OCI-LY3 (cell line): ENCODE measurements at regions not wholly inside any gene's neighbourhood (a gene's known extent, or its start where the extent isn't known, plus 50 kb on each side); places are given as distances from the start of the nearest gene placed in this dataset.

Experiments used
- H2AFZ ChIP-seq: fragments of 200-600, 300-600 bp; shearing (Covaris generic); 2 replicates; pipeline ENCODE4 v1.6.0; 2014; ENCODE audit warnings: antibody characterized with exemption, low read depth, low read length
- H3K27ac ChIP-seq: fragments of 200-600, 300-600 bp; sonication (generic); 2 replicates; pipeline ENCODE4 v1.5.1; 2014; ENCODE audit warnings: mild to moderate bottlenecking, low read length, moderate library complexity, mixed read lengths
- H3K27me3 ChIP-seq: fragments of 200-600, 300-600 bp; sonication (generic); 2 replicates; pipeline ENCODE4 v1.6.1; 2014; ENCODE audit warnings: low read depth, low read length, mixed read lengths
- H3K36me3 ChIP-seq: fragments of 200-600, 300-600 bp; sonication (generic); replicated peaks from 2 replicates; pipeline ENCODE3; 2014; ENCODE audit warnings: low read depth, low read length, mixed read lengths
- H3K4me1 ChIP-seq: fragments of 300-600, 200-600 bp; sonication (generic); 2 replicates; pipeline ENCODE4 v1.6.1; 2014; ENCODE audit warnings: low read length, mixed read lengths
- H3K4me2 ChIP-seq: fragments of 200-600, 300-600 bp; sonication (generic); 2 replicates; pipeline ENCODE4 v1.6.1; 2014; ENCODE audit warnings: low read length, mixed read lengths
- H3K4me3 ChIP-seq: fragments of 300-600, 200-600 bp; sonication (generic); 2 replicates; pipeline ENCODE4 v1.5.1; 2014; ENCODE audit warnings: antibody characterized with exemption, mild to moderate bottlenecking, low read length, moderate library complexity
- H3K79me2 ChIP-seq: fragments of 300-600, 200-600 bp; shearing (Covaris generic); 2 replicates; pipeline ENCODE4 v1.6.1; 2014; ENCODE audit warnings: mild to moderate bottlenecking, low read length, mixed read lengths
- H3K9ac ChIP-seq: fragments of 300-600, 200-600 bp; shearing (Covaris generic); 2 replicates; pipeline ENCODE4 v1.6.0; 2014; ENCODE audit warnings: mild to moderate bottlenecking, low read length, moderate library complexity
- H3K9me3 ChIP-seq: fragments of 200-600, 300-600 bp; shearing (Covaris generic); 2 replicates; pipeline ENCODE4 v1.6.1; 2014; ENCODE audit warnings: low read length, mixed read lengths; ENCODE audit not compliant: insufficient read depth
- H4K20me1 ChIP-seq: fragments of 200-600, 300-600 bp; sonication (generic); 2 replicates; pipeline ENCODE4 v1.6.1; 2016; ENCODE audit warnings: low read length, mixed read lengths; ENCODE audit not compliant: insufficient read depth
- CTCF ChIP-seq: fragments of 200-600, 300-600 bp; sonication (generic); IDR thresholded peaks from 2 replicates; pipeline ENCODE4 v1.5.1; 2014; ENCODE audit warnings: antibody characterized with exemption, low read length, low read depth
- EZH2phosphoT487 ChIP-seq: fragments of 200-600 bp; shearing (Covaris generic); IDR thresholded peaks from 2 replicates; pipeline ENCODE4 v1.6.1; 2018; ENCODE audit warnings: antibody characterized with exemption, mixed run types, low read depth

DNA sequence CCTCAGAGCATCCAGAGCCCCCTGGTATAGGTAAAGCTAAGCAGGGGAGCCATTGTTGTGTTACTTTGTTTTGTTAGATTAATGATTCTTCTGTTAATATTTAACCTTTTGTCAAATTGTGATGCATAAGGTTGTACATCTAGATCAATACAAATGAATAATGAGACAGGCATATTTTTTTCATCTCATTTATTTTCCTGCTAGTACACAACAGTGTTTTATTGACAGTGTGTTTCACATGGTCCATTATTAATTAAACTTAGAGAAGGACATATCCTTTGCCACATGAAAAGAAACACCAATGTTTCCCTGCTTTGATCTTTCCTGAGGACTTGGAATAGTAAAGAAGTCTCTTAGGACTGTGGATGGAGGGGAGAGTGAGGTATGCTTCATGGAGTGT lies 543.6 kb upstream of the CFAP20DC start:
- no peak for TF ChIP-seq CTCF
- H3K9me3 ChIP-seq = no peaks in the 10 kb centered on the region
- H3K27me3 ChIP-seq = peaks cover 13% of the 10 kb centered on the region; the same call in 1 of the 2 replicates
- H3K79me2 ChIP-seq = no peaks in the 10 kb centered on the region
- H2AFZ ChIP-seq = no peak overlapping the region
- no peak overlapping the region for H3K9ac ChIP-seq
- no peak overlapping the region for H3K27ac ChIP-seq
- no peaks in the 10 kb centered on the region for H3K36me3 ChIP-seq
- H3K4me2 ChIP-seq = no peak overlapping the region
- H4K20me1 ChIP-seq = no peaks in the 10 kb centered on the region
- no peaks in the 10 kb centered on the region for H3K4me1 ChIP-seq
- no peak overlapping the region for H3K4me3 ChIP-seq

DNA sequence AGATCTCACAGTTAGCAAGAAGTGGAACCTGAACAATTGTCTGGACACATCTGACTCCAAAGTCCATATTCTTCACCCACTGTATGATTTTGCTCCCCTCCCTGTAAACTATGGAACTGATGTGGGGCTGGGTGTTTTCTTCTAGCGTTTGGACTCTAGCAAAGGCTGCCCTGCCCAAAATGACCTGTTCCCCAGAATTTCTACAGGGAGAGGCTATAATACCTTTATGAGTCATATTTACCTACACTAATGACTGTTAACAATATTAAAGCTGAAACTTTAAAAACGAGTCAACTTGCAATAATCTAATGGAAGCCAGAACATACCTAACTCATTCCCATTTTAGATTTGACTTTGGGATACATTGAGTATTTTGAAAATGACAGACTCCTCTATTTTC lies 531.2 kb upstream of the CFAP20DC start:
- Histone ChIP-seq H3K27ac (no peak overlapping the region), H3K9me3 (no peaks in the 10 kb centered on the region), H4K20me1 (no peaks in the 10 kb centered on the region), H3K36me3 (no peaks in the 10 kb centered on the region), H3K4me2 (peak overlapping the region; percentile 24), H3K79me2 (no peaks in the 10 kb centered on the region), H3K4me3 (no peak overlapping the region), H3K4me1 (peaks cover 14% of the 10 kb centered on the region), H2AFZ (0 out of 2 replicates have a peak overlapping the region, but pooled peaks have one; percentile 6), H3K9ac (no peak overlapping the region), H3K27me3 (no peaks in the 10 kb centered on the region)
- TF ChIP-seq CTCF (no peak), EZH2phosphoT487 (no peak)

DNA sequence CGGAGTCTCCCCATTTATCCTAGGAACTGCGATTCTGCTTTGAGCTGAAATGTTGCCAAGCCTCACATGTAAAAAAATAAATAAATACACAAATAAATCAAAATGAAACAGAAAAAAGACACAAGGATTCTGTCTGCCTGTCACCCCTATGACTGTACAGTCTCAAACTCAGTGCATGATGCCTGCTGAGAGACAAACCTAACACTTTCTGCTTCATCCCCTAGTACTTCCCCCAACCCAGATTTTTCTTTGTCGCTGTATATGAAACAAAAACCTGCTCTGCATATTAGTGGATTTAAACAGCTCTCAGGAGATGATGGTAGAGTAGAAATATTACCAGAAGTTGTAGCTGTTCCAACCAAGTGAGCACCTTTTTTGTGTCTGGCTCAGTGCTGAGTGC lies 530.7 kb upstream of the CFAP20DC start:
- peak overlapping the region; percentile 24 for H3K4me2 ChIP-seq
- H3K4me1 ChIP-seq = peaks cover 14% of the 10 kb centered on the region
- no peaks in the 10 kb centered on the region for H3K9me3 ChIP-seq
- H4K20me1 ChIP-seq = no peaks in the 10 kb centered on the region
- H3K79me2 ChIP-seq = no peaks in the 10 kb centered on the region
- H3K27ac ChIP-seq = no peak overlapping the region
- H3K36me3 ChIP-seq = no peaks in the 10 kb centered on the region
- no peak overlapping the region for H3K9ac ChIP-seq
- no peak overlapping the region for H3K4me3 ChIP-seq
- H3K27me3 ChIP-seq = no peaks in the 10 kb centered on the region
- TF ChIP-seq EZH2phosphoT487 (no peak), CTCF (no peak)
- H2AFZ ChIP-seq = 0 out of 2 replicates have a peak overlapping the region, but pooled peaks have one; percentile 6

- no peaks in the 10 kb centered on the region for H3K9me3 ChIP-seq
- no peak overlapping the region for H2AFZ ChIP-seq
- no peak overlapping the region for H3K4me3 ChIP-seq
- no peak overlapping the region for H3K4me2 ChIP-seq
- no peak for TF ChIP-seq CTCF
- no peak for TF ChIP-seq EZH2phosphoT487
- no peaks in the 10 kb centered on the region for H4K20me1 ChIP-seq
- H3K27ac ChIP-seq = no peak overlapping the region
- H3K36me3 ChIP-seq = no peaks in the 10 kb centered on the region
- H3K4me1 ChIP-seq = peaks cover 19% of the 10 kb centered on the region
- no peak overlapping the region for H3K9ac ChIP-seq
- no peaks in the 10 kb centered on the region for H3K79me2 ChIP-seq
- no peaks in the 10 kb centered on the region for H3K27me3 ChIP-seq
Observed at GRCh38 chr3:59578129-59578528, 528.3 kb upstream of the CFAP20DC start.
